ENCODE measurements at regions not wholly inside any gene's neighbourhood (a gene's known extent, or its start where the extent isn't known, plus 50 kb on each side); places are given as distances from the start of the nearest gene placed in this dataset.

DNA sequence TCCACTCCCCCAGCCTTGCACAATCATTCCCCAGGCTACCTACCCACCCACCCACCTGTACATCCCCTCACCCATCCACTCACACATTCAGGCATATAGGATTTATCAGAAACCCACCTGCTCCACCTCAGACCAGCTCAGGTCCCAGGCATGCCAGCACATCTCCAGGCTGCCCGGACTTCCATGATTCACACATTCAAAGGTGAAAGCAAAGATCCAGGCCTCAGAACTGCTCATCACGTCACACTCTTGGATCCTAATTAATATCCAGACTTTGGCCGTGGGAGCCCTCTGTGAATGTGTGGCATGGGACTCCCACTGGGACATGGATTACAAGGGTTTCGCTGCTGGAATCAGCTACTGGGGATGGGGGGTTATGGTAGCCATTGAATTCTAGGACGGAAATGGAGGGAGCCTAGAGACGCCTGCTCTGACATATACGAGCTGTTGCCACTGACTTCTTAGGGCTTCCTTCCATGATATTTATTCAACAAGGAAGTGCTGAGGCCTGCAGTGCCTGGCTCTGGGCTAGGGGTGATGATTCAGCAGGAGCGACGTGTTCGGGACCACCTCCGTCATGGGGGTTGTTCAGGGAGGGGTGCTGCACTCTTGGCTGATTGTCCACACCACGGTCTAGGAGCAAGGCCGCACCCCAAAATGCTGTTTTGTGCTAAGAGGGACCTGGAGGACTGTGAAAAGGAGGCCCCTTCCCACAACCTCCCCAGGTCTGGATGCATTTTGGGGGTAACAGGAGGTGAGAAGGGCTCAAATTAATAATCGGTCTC lies 56.9 kb upstream of the ADRA2C start:
- Histone ChIP-seq H3K9ac (no peak overlapping the region), H3K4me2 (no peak overlapping the region), H3F3A (replicated peaks; ENCODE audit: insufficient read depth) (no peaks in the 10 kb centered on the region), H3K79me2 (ENCODE audit: insufficient read depth) (no peaks in the 10 kb centered on the region), H3K27ac (ENCODE audit: low read depth in 2 of 2, low read length in 1 of 2) (peak overlapping the region in 1 of 2 experiments; percentile 99; a peak in 2 of 4 replicates), H3K36me3 (replicated peaks in 1 of 2; ENCODE audit: control insufficient read depth in 1 of 2, insufficient read depth in 2 of 2, low read length in 1 of 2) (no peaks in the 10 kb centered on the region), H4K20me1 (ENCODE audit: insufficient read depth) (no peaks in the 10 kb centered on the region), H3K9me3 (no peaks in the 10 kb centered on the region), H3K4me3 (ENCODE audit: low read depth in 2 of 2, low read length in 1 of 2) (no peak overlapping the region), H3K4me1 (ENCODE audit: control insufficient read depth in 1 of 2, insufficient read depth in 2 of 2, low read depth in 1 of 2, low read length in 1 of 2) (peaks cover 0 to 68% of the 10 kb centered on the region in 2 experiments; a peak in 1 of 4 replicates), H3K27me3 (ENCODE audit: insufficient read depth) (no peaks in the 10 kb centered on the region), H2AFZ (ENCODE audit: low read depth) (no peak overlapping the region), H3K9me2 (no peaks in the 10 kb centered on the region)
- WGBS (ENCODE audit: low lambda C conversion rate): 35% methylated on average over 9 of the region's 14 CpGs
- no peak for DNase-seq
- CTCF ChIA-PET: interaction anchor here (1.0 kb wide), 1 partner anchor 56 kb away, joined by 3 read pairs; no protein-coding TSS in a partner anchor
- no peak for TF ChIP-seq ELF1 (IDR thresholded peaks at IDR 0.05)
- TF ChIP-seq POLR2AphosphoS5 (IDR thresholded peaks at IDR 0.05; ENCODE audit: low read depth, low read length): no peak
- no peak for TF ChIP-seq YY1 (IDR thresholded peaks at IDR 0.05; ENCODE audit: low read depth)
- TF ChIP-seq, protein P1, sequence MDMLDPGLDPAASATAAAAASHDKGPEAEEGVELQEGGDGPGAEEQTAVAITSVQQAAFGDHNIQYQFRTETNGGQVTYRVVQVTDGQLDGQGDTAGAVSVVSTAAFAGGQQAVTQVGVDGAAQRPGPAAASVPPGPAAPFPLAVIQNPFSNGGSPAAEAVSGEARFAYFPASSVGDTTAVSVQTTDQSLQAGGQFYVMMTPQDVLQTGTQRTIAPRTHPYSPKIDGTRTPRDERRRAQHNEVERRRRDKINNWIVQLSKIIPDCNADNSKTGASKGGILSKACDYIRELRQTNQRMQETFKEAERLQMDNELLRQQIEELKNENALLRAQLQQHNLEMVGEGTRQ (IDR thresholded peaks at IDR 0.05; ENCODE audit: borderline replicate concordance, low read depth, low read length): no peak
- TF ChIP-seq TCF12 (IDR thresholded peaks at IDR 0.05): no peak
- no peak for TF ChIP-seq FOSL2 (IDR thresholded peaks at IDR 0.05; ENCODE audit: borderline replicate concordance, low read depth)
- no peak for TF ChIP-seq MEF2A (IDR thresholded peaks at IDR 0.05; ENCODE audit: borderline replicate concordance, low read depth)
- no peak for TF ChIP-seq SIN3A (IDR thresholded peaks at IDR 0.05; ENCODE audit: borderline replicate concordance, low read depth, low read length)
- TF ChIP-seq CHD2 (IDR thresholded peaks at IDR 0.05; ENCODE audit: low read length, partially characterized antibody): no peak
- TF ChIP-seq RCOR1 (IDR thresholded peaks at IDR 0.05; ENCODE audit: low read length): no peak
- no peak for TF ChIP-seq MXI1 (IDR thresholded peaks at IDR 0.05; ENCODE audit: low read depth, low read length)
- TF ChIP-seq, protein P2, sequence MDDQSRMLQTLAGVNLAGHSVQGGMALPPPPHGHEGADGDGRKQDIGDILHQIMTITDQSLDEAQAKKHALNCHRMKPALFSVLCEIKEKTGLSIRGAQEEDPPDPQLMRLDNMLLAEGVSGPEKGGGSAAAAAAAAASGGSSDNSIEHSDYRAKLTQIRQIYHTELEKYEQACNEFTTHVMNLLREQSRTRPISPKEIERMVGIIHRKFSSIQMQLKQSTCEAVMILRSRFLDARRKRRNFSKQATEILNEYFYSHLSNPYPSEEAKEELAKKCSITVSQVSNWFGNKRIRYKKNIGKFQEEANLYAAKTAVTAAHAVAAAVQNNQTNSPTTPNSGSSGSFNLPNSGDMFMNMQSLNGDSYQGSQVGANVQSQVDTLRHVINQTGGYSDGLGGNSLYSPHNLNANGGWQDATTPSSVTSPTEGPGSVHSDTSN (IDR thresholded peaks at IDR 0.05): no peak
- TF ChIP-seq, protein P3, sequence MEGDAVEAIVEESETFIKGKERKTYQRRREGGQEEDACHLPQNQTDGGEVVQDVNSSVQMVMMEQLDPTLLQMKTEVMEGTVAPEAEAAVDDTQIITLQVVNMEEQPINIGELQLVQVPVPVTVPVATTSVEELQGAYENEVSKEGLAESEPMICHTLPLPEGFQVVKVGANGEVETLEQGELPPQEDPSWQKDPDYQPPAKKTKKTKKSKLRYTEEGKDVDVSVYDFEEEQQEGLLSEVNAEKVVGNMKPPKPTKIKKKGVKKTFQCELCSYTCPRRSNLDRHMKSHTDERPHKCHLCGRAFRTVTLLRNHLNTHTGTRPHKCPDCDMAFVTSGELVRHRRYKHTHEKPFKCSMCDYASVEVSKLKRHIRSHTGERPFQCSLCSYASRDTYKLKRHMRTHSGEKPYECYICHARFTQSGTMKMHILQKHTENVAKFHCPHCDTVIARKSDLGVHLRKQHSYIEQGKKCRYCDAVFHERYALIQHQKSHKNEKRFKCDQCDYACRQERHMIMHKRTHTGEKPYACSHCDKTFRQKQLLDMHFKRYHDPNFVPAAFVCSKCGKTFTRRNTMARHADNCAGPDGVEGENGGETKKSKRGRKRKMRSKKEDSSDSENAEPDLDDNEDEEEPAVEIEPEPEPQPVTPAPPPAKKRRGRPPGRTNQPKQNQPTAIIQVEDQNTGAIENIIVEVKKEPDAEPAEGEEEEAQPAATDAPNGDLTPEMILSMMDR (IDR thresholded peaks at IDR 0.05): no peak
- TF ChIP-seq NFIC (IDR thresholded peaks at IDR 0.05; ENCODE audit: borderline replicate concordance): no peak
- TF ChIP-seq FOXM1 (IDR thresholded peaks at IDR 0.05; ENCODE audit: low read depth): no peak
- TF ChIP-seq FOXJ3 (CRISPR knock-in tag; IDR thresholded peaks at IDR 0.05): no peak
- no peak for TF ChIP-seq RAD21 (IDR thresholded peaks at IDR 0.05; ENCODE audit: low read length)
- no peak for TF ChIP-seq GABPA (IDR thresholded peaks at IDR 0.05; ENCODE audit: low read depth)
- no peak for TF ChIP-seq NRF1 (IDR thresholded peaks at IDR 0.05; ENCODE audit: low read depth, low read length)
- TF ChIP-seq SMC3 (IDR thresholded peaks at IDR 0.05; ENCODE audit: low read depth, low read length): no peak
- POLR2A ChIA-PET: no interaction called here
